ENCODE measurements at regions not wholly inside any gene's neighbourhood (a gene's known extent, or its start where the extent isn't known, plus 50 kb on each side); places are given as distances from the start of the nearest gene placed in this dataset.
"Not testable (repeated sequence)": the region's sequence is repeated elsewhere in the genome, so short reads cannot be mapped to it uniquely, and the experiment has no call there.

DNA sequence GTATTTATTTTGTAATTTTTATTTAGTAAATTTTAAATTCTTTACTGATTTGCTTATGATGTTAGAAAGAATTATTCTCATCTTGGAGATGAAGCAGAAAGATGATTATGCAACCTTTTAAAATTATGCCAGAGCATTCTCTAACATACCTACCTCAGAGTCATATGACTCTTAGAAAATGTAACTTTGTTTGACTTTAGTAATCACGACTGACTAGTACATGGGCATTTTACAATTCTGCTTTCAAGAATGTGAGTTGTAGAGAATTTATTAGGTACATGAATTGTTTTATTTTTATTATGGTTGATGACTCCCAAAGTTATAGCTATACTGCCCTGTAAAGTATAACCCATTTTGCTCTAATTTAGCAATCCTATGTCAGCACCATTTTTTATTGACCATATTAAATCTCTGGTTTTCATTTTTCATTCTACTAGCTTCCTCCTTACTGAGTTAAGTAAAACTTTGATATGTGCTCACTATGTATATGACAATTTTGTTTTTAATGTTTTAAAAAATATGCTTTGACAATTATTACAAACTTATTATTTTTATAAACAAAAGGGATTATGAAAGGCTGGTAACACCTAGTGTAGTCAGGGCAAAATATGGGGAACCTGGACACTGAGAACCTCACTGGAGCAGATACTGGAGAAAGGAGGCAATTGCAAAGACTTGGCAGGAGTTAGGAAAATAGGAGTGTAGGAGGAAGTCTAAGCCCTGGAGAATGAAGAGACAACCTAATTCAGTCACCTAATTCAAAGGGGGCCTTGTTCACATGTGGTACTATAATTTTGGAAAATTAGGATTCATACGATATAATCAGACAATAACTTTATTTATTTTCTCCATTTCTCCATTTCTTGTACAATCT, 249.7 kb upstream of the DAB2 start:
- DNase-seq, result no peak

DNA sequence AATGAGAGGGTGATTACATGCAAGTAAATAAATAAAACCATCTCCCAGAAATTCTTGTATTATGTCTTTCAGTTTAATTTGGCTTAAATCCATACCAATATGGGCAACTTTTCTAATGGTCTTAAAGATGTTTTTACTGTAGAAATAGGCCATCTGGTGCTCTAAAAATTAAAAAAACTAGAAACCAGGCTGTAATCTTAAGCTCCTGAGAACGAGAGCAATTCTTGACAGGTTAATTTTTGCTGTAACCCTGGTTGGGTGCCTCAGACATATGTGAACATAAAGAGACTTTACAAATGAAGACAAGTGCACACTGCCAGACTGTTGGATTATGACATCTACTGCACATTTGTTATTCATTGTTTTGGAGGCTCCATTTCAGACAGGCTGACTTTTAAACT, 246.8 kb upstream of the DAB2 start:
- no peak for DNase-seq

DNA sequence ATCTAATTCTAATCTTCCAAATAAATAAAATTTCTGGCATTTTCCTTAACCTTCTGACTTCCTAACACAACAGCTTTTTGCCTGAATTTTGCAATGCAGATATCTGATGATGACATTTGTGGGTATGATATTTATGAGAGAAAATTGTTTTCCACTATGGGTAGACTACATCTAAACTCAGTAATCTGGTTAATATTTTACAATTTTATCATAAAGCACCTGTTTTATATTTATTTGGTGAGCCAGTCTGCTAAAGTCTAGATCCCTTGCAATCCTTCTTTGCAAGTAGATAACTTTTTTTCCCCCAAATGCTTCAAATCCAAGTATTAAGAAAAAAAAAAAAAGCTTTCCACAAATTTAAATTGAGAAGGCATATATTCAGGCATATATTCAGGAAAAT, 246.2 kb upstream of the DAB2 start:
- DNase-seq, result no peak

DNA sequence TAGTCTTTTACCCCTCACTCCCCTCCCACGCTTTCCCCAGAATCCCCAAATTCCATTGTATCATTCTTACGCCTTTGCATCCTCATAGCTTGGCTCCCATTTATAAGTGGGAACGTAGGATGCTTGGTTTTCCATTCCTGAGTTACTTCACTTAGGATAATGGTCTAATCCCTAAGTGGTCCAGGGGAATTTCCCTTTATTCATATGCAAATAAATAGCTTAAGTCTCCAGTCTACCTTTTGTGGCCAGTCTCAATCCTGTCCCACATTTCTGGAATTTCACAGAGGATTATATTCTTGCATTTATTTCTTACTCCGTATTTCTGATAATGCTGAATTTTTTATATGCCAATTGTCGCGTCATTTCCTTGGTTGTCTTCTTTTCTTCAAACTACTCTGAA, 245.6 kb upstream of the DAB2 start:
- no peak for DNase-seq

DNA sequence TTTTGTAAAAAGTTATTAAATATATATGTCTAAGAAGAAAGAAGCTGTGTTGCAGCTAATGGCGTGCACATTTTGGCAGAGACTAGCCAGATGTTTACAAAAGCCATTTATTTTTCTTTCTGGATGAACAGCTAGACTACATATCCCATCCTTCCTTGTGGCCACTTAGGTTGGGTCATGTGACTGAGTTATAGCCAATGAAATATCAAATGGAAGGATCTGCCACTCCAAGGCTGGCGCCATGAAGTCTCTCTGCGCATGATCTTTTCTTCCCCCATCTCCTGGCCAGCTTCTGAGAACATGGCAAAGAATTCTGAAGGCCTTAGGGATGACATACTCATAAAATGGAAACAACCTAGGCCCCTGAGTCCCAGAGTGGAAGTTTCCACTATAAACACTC, 244.2 kb upstream of the DAB2 start:
- DNase-seq, result no peak

DNA sequence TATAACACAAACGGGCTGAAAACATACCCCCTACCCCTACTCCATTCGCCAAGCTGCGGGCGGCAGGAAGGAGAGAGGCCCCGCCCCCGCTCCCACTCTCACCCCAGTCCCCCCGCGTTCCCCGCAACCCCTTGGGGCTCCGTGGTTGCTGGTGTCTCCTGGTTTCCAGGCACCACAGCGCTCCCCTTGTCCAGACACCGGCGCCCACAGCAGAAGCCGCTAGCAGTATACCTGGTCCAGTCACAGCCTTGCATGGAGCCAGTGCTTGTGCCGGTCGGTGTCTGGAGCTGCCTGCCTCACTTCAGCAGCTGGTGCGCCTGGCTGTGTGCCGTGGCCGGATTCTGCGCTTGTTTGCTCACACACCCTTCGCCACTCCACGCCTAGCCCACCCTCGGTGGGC, 240.5 kb upstream of the DAB2 start:
- no peak for DNase-seq

DNA sequence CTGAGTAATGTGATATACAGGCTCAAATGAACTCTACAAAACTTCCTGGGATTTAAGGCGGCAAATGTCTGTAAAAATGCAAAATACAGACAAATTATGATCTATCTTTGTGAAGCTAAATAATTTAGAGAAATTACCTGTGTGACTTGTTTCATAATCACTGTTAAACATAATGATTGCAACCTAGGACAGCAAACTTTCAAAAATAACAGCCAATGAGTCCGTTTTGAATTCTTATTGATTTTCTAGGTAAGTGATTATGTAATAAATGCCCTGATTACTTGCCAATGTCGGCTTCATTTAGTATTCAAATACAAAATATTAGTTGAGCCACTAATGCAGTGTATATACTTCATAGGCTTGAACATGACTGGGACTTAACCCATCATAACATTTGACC, 238.2 kb upstream of the DAB2 start:
- no peak for DNase-seq

DNA sequence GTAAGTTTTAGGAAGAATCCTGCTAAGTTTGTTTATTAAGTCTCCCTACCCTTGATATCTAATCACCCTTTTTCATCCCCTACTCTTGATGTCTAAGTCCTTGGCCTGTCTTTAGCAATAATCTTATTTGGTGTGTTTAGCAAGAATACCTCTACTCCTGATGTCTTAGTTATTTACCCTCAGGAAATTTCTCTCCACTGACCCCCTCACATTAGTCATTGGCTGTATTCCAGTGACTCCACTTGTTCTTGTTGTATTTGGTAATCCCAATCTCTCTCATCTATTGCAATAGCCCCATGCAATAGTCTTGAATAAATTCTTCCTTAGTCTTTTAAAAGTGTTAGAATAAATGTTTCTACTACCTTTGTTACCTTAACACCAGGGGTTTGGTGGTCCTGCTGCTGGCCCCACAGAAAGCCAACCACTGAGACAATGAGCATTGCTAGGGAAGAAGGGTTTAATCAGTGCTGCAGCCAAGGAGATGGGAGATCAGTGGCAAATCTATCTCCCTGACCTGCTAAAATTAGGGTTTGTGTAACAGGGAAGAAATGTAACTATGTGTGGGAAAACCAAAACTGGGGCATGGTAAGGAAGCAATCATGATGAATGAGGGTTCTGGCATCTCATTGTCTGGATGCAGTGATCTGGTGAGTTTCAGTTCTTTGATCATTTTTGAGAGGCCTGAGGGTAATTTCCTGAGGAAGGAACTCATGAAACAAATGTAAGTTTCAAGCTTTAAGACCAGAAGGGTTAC, 236.4 kb upstream of the DAB2 start:
- no peak for DNase-seq

DNA sequence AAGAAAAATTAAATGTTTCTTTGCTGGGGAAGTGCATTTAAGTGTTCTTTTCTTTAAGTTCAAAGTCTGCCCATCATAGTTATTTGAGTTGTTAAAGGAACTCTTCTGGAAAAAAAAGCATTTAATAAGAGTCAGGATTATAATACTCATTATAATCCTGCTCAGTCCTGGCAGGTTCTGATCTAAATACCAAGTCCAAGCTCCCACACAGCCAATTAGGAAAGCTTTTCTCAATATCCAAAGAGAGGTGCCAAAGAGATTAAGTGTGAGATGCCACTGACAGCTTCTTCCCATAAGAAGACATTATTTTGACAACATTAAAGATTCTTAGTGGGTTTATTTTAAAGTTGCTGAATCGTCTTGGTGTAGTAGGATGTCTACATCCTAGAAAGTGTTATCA, 235.2 kb upstream of the DAB2 start:
- no peak for DNase-seq

DNA sequence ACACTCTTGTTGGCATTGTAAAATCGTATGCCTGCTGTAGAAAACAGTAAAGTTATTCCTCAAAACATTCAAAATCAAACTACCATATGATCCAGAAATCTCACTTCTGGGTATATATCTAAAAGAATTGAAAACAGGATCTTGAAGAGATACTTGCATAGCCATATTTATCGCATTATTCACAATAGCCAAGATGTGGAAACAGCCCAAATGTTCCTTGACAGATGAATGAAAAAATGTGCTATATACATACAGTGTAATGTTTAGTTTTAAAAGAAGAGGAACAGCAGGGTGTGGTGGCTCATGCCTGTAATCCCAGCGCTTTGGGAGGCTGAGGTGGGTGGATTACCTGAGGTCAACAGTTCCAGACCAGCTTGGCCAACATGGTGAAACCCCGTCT, 234.1 kb upstream of the DAB2 start:
- DNase-seq, result no peak

DNA sequence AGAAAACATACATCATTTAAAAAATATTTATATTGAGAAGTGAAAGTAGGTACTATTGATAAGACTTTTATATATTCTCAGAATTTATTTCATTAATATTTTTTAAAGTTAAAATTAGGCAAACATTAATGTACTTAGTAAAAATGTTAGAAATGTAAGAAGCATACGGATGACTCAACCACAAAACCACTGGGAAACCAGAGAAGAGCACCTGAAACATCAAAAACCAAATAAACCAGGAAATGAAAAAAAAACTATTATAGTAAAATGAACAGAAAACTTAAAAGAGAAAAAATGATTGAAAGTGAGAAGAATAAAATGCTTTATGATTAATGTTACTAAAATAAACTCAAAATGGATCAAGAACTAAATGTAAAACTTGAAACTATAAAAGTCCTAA, 233.2 kb upstream of the DAB2 start:
- no peak for DNase-seq

DNA sequence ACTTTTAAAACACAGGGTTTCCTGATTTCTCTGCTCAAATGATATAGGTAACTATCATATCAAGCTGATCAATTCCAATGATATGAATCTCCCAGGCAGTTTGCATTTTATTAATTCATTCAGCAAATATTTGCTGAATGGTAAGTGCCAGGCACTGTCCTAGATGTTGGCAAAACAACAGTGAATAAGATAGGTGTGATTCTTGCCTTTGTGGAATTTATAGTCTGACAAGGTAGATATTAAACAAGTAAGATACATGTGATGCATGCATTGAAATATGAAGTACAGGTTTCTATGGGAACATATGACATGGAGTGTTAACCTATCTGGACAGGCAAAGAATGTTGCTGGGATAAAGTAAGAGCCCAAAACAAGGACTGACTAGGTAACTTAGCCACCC, 231.8 kb upstream of the DAB2 start:
- DNase-seq, result no peak

DNA sequence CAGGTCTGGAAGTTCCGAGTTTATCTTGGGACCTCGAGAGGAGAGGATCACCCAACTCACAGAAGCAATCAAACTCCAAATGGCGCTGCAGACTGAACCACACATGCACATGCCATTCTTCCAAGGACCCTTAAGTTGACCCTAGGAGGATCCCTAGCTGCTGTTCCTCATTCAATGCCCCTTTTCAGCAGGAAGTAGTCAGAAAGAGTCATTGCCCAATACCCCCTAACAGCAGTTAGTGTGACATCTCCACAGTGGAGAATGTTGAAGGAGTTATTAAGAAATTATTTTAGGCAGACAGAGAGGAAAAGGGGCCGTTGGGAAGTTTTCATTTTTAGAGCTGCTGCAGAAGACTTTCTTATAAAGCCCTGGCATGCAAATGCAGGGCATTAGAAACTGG, 229.9 kb upstream of the DAB2 start:
- no peak for DNase-seq

DNA sequence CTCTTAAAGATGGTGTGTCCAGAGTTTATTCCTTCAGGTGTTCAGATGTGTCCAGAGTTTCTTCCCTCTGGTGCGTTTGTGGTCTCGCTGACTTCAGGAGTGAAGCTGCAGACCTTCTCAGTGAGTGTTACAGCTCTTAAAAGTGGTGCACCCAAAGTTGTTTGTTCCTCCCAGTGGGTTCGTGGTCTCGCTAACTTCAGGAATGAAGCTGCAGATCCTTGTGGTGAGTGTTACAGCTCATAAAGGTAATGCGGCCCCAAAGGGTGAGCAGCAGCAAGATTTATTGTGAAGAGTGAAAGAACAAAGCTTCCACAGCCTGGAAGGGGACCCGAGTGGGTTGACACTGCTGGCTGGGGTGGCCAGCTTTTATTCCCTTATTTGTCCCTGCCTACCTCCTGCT, 227.7 kb upstream of the DAB2 start:
- not testable (repeated sequence) for DNase-seq

DNA sequence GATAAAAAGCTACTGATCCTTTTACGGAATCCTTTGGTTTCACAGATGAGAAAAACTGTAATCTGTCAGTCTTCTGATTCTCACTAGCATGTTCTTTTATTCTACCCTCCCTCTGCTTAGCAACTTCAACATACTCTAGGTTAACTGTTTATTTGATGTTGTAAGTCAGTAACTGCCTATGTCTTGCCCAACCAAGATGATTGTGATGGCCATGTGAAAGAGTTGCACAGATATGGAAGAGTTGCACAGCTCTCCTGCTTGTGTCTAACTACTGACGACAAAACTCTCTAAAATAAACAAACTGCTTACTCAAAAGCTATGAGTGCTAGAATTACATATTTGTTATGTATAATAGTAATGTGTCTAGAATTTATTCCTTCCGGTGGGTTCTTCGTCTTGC, 227.3 kb upstream of the DAB2 start:
- no peak for DNase-seq

DNA sequence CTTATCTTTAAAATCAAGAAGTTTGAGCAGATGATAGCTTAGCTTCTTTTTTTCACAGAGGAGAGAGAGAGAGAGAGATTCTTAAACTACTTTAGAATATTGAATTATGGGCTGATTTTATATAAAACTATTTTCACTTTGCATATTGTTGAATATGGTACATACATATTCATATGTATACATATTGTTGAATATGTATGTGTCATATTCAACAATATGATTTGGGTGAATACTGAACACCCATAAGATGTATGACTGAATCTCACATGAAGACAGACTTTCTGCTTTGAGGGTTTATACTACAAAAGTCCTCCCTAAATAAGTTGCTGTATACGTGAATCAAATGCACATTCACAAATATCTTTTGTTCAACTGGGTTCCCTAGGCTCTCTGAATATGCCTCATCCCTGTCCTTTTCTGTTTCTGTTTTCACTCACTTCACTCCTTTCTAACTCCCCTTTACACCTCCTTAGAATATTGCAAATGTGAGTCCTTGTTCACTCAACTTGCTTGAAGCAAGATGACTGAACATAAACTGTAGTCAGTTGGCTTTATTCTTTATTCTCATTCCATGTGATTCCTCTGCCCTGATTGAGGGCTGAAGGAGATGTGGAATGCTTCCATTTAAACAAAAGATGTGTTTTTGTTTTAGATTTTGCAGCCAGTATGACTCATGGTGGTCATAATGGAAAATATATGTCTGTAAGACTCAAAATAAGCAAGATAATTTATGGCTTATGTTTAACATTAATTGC, 225.4 kb upstream of the DAB2 start:
- DNase-seq, result no peak

DNA sequence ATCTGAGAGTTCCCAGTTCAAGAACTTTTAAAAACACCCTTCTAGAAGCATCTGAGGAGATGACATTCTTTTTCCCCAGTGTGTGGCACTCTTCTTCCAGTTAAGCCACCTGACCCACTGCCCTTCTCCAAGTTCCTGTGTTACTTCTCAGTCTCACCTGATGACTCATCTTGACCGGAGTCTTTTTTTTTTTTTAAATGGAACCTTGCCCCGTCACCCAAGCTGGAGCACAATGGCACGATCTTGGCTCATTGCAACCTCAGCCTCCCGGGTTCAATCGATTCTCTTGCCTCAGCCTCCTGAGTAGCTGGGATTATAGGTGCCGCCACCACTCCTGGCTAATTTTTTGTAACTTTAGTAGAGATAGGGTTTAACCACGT, 224.1 kb upstream of the DAB2 start:
- DNase-seq, result no peak

DNA sequence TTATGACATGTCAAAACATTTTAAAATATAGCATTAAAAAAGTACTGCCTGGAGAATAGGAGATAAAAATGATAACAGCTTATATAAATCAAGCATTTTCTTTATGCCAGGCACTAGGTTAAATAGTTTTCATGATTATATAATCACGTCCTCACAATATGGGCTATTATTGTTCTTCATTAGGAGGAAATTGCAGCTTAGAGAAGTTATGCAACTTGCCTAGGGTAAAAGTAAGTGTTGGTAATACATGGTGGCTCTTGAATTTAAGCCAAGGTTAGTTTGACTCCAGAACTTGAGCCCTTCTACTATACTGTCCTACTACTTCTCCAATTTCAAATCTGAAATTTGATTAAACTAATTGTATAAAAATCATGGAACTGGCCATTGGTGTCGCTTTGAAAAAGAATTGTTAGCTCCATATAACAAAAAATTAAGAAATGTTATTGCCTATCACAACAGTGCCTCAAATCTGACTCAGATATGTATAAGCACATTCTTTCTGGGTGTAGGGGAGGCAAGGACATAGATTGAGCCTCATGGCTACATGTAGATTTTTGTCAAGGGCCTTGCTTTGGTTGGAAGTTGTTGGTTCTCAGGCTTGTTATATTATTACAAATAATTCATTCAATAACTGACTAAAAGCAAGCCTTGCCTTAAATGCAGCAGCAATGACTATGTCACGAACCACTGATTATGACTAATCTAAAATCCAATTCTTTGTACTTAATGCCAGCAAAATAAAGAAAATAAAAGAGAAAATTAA, 223.5 kb upstream of the DAB2 start:
- no peak for DNase-seq

DNA sequence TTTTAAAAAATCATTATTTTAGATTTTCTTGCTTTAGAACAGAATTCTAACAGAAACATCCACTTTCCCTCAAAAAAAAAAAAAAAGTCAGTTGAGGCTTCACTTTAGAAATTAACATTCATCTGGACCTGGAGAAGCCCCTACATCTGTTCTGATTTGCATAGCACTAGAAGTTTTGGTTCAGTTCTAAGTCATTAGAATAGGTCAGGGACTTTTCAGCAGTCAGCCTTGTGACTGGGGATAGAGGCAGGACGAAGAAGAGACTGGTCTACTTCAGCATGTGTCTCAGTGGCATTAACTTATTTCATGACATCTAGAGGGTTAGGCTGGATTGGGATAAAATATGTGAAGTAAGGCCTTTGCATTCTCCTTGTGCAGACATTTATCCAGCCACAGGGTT, 215.8 kb upstream of the DAB2 start:
- no peak for DNase-seq

DNA sequence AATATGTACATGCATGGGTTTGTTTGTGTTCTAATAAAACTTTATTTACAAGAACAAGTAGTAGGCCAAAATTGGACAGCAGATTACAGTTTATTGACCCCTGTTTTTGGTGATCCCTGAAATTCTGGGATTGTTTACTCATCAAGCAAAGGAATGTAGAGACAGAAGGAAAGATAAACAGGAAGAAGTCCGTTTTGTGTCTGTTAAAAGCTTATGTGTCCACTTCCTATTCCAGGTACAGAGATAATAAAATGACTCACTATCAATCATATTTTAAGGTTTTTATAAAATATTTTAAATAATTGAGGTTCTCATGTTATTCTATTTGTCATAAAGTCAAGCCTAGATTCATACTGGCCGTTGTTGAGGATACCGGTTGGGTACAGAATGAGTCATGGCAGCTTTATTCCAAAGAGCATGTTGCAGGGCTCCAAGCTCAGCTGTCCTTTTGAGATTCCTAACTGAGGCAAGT, 214.9 kb upstream of the DAB2 start:
- no peak for DNase-seq

DNA sequence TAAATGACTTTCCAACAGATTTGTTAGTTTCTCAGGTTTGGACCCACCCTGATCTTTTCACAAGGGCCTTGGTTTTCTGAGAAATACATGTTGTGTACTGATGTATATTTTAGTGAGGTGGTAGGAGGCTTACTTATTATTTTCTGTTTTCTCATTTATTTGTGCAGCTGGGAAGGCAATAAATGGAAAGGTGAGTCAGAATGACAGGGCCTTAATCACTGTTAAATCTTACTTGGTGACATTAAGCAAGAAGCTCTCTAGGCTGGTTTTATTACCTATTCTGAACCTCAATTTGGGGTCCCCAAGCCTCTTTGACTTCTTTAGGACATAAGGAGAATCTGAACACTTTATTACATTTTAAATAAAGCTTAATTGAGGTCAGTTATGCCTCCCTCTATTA, 214.0 kb upstream of the DAB2 start:
- no peak for DNase-seq

DNA sequence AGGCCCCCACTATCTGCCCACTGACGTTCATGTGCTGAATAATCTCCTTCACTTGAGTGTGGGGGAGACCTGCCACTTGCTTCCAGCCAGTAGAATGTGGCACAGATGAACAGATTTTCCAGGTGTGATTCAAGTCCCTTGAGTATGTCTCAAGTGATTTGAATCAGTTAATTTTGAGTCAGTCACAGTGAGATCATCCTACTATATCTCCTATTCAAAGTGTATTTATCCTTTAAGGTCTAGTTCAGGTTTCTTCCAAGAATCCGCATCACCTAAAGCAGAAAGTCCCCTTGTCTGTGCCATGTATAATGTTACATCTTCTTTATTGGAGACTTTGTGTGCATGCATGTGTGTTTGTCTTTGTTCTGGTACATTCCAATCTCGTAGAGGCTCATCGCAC, 208.3 kb upstream of the DAB2 start:
- DNase-seq, result no peak

DNA sequence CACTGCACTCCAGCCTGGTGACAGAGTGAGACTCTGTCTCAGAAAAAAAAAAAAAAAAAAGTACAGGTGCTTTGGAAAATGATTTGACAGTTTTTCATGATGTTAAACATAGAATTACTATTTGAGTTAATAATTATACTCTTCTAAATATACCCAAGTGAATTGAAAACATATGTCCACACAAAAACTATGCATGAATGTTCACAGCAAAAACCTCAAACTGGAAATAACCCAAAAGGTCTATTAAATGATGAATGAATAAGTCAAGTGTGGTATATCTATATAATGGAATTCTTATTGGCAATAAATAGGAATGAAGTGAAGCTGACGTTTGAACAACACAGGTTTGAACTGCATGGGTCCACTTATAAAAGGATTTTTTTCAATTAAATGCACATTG, 207.2 kb upstream of the DAB2 start:
- DNase-seq, result no peak
